D341Med (cell line): ENCODE measurements at regions not wholly inside any gene's neighbourhood (a gene's known extent, or its start where the extent isn't known, plus 50 kb on each side); places are given as distances from the start of the nearest gene placed in this dataset.

Source experiments
- DNase-seq: peaks from one replicate; pipeline ENCODE4 v3.0.0; 2012; ENCODE audit warnings: low spot score

DNA sequence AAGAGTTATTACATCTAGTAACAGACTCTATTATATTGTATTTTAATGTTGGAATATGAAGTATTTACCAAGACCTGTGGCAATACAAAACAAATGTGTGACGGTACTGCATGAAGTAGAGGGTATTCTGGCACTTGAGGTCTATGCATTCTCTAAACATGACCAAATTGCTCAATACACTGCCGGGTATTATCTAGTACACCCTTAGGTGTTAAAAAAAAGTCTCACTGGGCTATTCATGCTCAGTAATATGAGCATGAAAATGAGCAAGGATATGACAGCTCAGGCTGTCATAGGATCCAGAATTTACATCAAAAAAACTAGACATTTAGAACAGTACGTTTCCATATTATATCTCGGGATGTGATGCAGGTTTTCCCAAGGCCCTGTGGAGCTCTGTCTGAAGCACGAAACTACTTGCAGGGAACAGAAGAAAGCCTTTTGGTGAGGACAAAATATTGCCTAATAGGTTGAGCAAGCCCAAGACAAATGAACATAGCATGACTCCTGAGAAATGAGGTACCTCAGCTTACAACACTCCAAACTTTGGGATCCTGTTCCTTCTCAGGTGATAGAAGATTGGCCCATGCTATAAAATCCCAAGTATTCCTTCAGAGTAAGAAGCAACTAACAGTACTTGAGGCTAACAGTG is 74.1 kb upstream of the MAOA start:
- no peak for DNase-seq

- DNase-seq: no peak
Measured at GRCh38 chrX:43582540-43582913, 73.6 kb upstream of the MAOA start.

DNA sequence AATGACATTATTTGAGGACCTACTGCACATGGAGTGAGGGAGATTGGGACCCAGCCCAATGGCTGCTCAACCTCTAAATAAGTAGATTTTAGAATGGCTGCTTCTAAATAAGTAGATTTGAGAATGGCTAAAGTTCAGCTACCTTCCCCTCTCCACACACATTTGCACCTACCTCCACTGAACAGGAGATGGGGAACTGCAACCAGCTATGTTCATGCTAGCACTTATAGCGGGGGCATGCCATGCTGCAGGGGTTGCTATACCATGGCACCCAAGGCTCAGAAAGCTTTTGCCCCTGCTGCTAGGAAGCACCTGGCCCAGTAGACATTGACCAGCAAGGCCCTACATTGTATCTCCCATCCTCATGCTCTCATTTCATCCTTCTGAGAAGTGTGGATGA is 70.2 kb upstream of the MAOA start:
- DNase-seq: no peak

GRCh38 chrX:43586830-43587229 is 69.3 kb upstream of the MAOA start:
- DNase-seq: no peak

GRCh38 chrX:43589735-43590134 is 66.4 kb upstream of the MAOA start:
- DNase-seq: no peak

DNA sequence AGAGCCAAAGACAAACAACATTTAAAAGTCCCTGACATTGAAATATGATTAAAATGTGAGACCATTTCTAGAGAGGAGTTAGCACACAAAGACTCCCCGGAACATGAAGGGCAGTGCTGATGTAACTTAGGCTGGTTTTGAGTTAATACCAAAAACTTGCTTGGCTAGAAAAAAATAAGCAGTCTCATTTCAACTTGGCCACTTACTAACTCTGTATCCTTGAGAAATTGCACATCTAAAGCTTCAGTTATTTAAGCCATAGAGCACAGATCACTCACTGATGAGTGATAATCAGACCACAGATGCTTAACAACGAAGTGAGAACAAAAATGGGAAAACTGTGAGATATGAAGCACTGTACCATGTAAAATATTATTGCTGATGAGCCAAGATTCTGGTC is 65.9 kb upstream of the MAOA start:
- DNase-seq: no peak

- DNase-seq: no peak
Measured at GRCh38 chrX:43592597-43592996, 63.5 kb upstream of the MAOA start.

- DNase-seq: no peak
Measured at GRCh38 chrX:43595931-43596330, 60.2 kb upstream of the MAOA start.

DNA sequence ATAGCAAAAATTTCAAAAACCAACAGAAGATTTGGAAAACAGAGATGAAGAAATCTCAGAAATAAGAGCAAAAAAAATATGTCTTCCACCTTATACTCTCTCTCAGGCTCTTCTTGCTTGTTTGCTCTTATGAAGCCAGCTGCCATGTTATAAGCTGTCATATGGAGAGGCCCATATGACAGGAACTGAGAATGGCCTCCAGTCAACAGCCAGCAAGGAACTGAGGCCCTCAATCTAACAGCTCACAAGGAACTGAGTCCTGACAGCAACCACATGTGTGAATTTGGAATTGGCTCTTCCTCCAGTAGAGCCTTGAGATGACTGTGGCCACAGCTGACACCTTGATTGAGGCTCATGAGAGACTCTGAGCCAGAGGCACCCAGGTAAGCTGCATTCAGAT is 51.3 kb upstream of the MAOA start:
- DNase-seq: no peak

DNA sequence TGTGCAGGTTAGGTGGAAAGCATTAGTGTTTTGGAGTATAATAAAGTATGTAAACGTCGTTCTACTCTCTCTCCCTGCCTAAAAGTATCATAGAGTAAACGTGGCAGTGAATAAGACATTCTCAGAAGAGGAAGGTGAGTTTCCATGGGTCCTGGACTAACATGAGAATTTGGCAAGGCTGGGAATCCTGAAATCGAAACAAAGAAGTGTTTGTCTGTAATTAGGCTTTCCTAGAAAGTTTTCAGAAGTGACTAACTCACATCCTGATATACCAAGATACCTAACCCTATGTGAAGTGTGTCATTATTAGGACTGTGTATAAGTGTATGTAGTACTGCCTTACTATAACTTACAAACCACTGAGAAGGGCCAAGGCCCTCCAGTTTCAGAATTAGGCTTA is 50.7 kb upstream of the MAOA start:
- DNase-seq: no peak
